ENCODE measurements at regions not wholly inside any gene's neighbourhood (a gene's known extent, or its start where the extent isn't known, plus 50 kb on each side); places are given as distances from the start of the nearest gene placed in this dataset.

GRCh38 chr4:18185491-18185890 lies 163.9 kb upstream of the LCORL start:
- TF ChIP-seq EP300 (IDR thresholded peaks at IDR 0.05), result no peak
- no peak for TF ChIP-seq POLR2A (IDR thresholded peaks at IDR 0.05)
